ENCODE measurements at regions not wholly inside any gene's neighbourhood (a gene's known extent, or its start where the extent isn't known, plus 50 kb on each side); places are given as distances from the start of the nearest gene placed in this dataset.
A peak's percentile ranks its signal among the peaks of the same experiment; 100 is the strongest.

DNA sequence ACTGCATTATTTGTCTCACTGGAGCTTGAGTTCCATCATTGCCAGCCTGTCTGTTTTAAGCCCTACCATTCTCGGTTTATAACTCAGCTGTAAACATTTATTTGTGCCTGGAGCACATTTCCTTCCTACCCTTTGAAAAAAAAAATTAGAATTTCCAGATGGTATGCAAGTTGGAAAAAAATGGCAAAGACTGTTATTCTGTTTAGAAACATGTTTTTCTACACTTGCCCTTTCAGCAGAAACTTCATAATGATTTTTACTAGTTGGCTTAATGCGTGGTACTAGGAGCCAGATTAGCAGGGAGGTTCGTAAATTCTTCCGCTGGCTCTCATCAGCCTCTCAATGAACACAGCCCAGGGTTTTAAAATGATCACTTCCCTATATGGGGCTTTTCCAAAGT lies 238.8 kb upstream of the WWC1 start:
- no peak overlapping the region for H3K4me3 ChIP-seq
- 68 to 82% (median 80%) methylated on average over 4 of the region's 4 CpGs for WGBS, 4 donors
- intact Hi-C loops (cut with DNase I): no loop called here
- no peak for DNase-seq
- no peaks in the 10 kb centered on the region for H3K9me3 ChIP-seq (replicated peaks in 1 of 3)
- no peak for TF ChIP-seq POLR2A (IDR thresholded peaks at IDR 0.05)
- TF ChIP-seq, protein P1, sequence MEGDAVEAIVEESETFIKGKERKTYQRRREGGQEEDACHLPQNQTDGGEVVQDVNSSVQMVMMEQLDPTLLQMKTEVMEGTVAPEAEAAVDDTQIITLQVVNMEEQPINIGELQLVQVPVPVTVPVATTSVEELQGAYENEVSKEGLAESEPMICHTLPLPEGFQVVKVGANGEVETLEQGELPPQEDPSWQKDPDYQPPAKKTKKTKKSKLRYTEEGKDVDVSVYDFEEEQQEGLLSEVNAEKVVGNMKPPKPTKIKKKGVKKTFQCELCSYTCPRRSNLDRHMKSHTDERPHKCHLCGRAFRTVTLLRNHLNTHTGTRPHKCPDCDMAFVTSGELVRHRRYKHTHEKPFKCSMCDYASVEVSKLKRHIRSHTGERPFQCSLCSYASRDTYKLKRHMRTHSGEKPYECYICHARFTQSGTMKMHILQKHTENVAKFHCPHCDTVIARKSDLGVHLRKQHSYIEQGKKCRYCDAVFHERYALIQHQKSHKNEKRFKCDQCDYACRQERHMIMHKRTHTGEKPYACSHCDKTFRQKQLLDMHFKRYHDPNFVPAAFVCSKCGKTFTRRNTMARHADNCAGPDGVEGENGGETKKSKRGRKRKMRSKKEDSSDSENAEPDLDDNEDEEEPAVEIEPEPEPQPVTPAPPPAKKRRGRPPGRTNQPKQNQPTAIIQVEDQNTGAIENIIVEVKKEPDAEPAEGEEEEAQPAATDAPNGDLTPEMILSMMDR (IDR thresholded peaks at IDR 0.05): no peak
- no peak overlapping the region for H3K27ac ChIP-seq
- no peaks in the 10 kb centered on the region for H3K4me1 ChIP-seq (replicated peaks in 1 of 2)
- H3K36me3 ChIP-seq (replicated peaks in 1 of 2): no peaks in the 10 kb centered on the region
- no peaks in the 10 kb centered on the region for H3K27me3 ChIP-seq

DNA sequence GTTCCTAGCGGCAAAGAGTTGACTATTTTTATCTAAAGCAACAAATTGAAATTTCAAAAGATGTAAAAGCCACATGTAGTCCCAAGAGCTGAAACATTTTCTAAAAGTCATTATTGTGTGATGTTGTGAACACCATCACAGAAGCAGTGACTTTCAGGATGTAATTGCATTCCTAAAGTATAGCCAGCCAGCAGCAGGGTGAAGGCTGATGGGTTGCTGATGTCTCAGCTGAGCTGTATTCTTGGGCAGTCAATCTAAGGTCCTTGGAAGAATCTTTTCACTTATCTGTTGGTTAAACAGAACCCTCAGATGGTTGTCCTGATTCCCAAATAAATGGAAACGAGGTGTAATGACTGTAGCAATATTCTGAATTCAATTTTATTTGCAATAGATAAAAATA lies 237.4 kb upstream of the WWC1 start:
- Histone ChIP-seq H3K9me3 (replicated peaks in 1 of 3) (no peaks in the 10 kb centered on the region), H3K4me3 (no peak overlapping the region), H3K27me3 (no peaks in the 10 kb centered on the region), H3K27ac (no peak overlapping the region), H3K4me1 (replicated peaks in 1 of 2) (no peaks in the 10 kb centered on the region), H3K36me3 (replicated peaks in 1 of 2) (no peaks in the 10 kb centered on the region)
- 60 to 75% (median 71%) methylated on average over 2 of the region's 2 CpGs for WGBS, 4 donors
- DNase-seq: no peak
- intact Hi-C loops (cut with DNase I): no loop called here
- no peak for TF ChIP-seq POLR2A (IDR thresholded peaks at IDR 0.05)
- TF ChIP-seq, protein P1 (IDR thresholded peaks at IDR 0.05): no peak

DNA sequence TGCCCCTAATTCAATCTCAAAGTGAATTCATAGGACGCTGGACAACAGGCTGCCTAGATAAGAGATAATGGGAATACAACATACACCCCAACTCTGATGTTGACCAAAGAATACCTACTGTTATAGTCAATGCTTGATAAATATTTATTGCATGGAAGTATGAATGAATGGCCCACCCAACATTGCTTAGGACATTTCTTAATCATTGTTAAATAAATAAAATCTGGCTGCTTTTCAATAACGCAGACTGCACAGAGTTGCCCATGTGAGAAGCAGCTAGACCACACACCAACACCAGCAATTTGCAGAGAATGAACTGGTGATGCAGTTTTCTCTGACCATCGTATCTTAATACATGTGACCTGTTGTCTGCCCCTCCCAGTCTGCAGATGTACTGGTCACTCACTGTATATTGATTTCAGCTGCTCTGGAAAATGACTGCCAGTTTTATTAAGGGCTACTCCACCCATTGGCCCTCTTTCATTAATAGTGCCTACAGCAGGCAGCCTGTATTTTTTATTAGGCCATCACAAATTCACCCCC lies 236.2 kb upstream of the WWC1 start:
- DNase-seq: no peak

DNA sequence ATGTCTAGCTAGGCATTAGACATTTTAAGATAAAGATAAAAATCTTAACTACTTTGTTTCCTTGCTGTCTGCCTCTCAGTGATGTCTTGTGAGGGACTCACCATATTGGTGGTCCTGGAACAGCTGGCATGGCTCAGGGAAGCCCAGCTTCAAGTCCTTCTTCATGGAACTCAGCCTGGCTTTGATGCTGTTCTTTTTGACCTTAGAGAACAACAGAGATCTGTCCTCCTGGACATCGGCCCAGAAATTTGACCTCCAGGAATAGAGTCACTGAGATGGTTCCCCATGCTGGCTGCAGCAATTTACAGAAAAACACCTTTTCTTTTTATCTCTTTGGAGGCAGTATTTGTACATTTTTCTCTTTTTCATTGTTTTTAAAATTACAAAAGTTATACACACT lies 235.5 kb upstream of the WWC1 start:
- no peak overlapping the region for H3K27ac ChIP-seq
- no peaks in the 10 kb centered on the region for H3K4me1 ChIP-seq (replicated peaks in 1 of 2)
- H3K9me3 ChIP-seq (replicated peaks in 1 of 3): no peaks in the 10 kb centered on the region

More for the DNA sequence above, 236.2 kb upstream of the WWC1 start:
- Histone ChIP-seq H3K4me1 (replicated peaks in 1 of 2) (no peaks in the 10 kb centered on the region), H3K9me3 (replicated peaks in 1 of 3) (no peaks in the 10 kb centered on the region), H3K27ac (no peak overlapping the region), H3K36me3 (replicated peaks in 1 of 2) (no peaks in the 10 kb centered on the region), H3K27me3 (no peaks in the 10 kb centered on the region), H3K4me3 (no peak overlapping the region)
- no peak for TF ChIP-seq POLR2A (IDR thresholded peaks at IDR 0.05)
- TF ChIP-seq, protein P1 (IDR thresholded peaks at IDR 0.05): no peak
- intact Hi-C loops (cut with DNase I): no loop called here
- 74 to 81% (median 78%) methylated on average over 3 of the region's 3 CpGs for WGBS, 4 donors

More for the DNA sequence above, 235.5 kb upstream of the WWC1 start:
- TF ChIP-seq POLR2A (IDR thresholded peaks at IDR 0.05): no peak
- TF ChIP-seq, protein P1 (IDR thresholded peaks at IDR 0.05): no peak
- Histone ChIP-seq H3K36me3 (replicated peaks in 1 of 2) (no peaks in the 10 kb centered on the region), H3K27me3 (no peaks in the 10 kb centered on the region), H3K4me3 (no peak overlapping the region)
- WGBS, 4 donors: 6 to 26% (median 15%) methylated on average over 1 of the region's 1 CpG
- intact Hi-C loops (cut with DNase I): no loop called here
- DNase-seq: peak in 6 of 7 donors; percentile 18 to 55 (median 27)
